AG10803 (cell line): ENCODE measurements at regions not wholly inside any gene's neighbourhood (a gene's known extent, or its start where the extent isn't known, plus 50 kb on each side); places are given as distances from the start of the nearest gene placed in this dataset.
A peak's percentile ranks its signal among the peaks of the same experiment; 100 is the strongest.

ENCODE experiments used
- DNase-seq: peaks from one replicate; pipeline ENCODE4 v3.0.0; 2010; ENCODE audit warnings: low read depth
- H3K4me3 ChIP-seq: 2 replicates; pipeline ENCODE4 v1.5.1; 2011; ENCODE audit warnings: mild to moderate bottlenecking, low read length, control low read depth
- CTCF ChIP-seq: conservative IDR thresholded peaks from 2 replicates; pipeline ENCODE4 v1.5.1; 2011; ENCODE audit warnings: mild to moderate bottlenecking, low read length, control low read depth, inconsistent platforms

- no peak for TF ChIP-seq CTCF
- DNase-seq, result no peak
- H3K4me3 ChIP-seq, result no peak overlapping the region
Measured at GRCh38 chrX:131626681-131627296, 82.9 kb downstream of the OR13H1 start.

DNA sequence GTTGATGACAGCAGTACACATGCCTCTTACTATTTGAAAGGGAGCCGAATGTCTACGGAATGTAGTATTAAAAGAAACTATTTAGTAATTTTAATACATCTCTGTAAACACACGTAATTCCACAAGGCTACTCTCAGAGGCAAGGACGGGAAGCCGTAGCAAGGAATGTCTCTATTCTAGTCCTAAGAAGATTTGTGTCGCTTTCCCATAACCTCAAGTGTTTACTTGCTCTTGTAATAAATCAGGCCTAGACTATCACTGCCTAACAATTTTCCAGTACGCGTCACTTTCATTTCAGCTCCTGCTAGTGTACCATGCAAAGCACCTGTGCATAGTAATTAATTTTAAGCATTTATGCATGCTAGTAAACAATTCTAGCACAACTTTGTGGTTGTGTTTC, 86.7 kb downstream of the OR13H1 start:
- TF ChIP-seq CTCF, result no peak
- DNase-seq, result no peak

GRCh38 chrX:131633285-131633917, 89.5 kb downstream of the OR13H1 start:
- H3K4me3 ChIP-seq, result no peak overlapping the region
- TF ChIP-seq CTCF, result peak; percentile 78
- DNase-seq, result peak; percentile 43

More for the DNA sequence above, 86.7 kb downstream of the OR13H1 start:
- no peak overlapping the region for H3K4me3 ChIP-seq

- TF ChIP-seq CTCF, result no peak
- no peak overlapping the region for H3K4me3 ChIP-seq
- DNase-seq, result no peak
Measured at GRCh38 chrX:131634900-131635299, 91.0 kb downstream of the OR13H1 start.

DNA sequence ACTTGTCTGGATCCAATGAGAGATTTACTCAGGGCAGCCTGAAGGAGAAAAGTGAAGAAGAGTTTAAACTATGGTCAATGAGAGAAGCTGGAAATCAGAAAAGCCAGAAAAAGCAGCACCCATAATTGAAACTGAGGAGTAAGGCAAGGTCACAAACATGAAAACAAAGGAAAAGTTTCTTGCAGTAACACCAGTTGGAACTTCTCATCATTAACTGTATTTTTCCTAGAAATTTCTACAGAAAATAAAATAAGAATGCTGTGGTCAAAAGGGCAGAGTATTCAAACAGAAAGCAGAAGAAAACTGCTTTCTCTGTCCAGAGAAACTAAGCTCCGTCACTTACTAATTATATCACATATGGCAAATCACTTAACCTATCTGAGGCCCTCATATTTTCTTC, 102.2 kb downstream of the OR13H1 start:
- DNase-seq, result no peak
- no peak overlapping the region for H3K4me3 ChIP-seq
- no peak for TF ChIP-seq CTCF

DNA sequence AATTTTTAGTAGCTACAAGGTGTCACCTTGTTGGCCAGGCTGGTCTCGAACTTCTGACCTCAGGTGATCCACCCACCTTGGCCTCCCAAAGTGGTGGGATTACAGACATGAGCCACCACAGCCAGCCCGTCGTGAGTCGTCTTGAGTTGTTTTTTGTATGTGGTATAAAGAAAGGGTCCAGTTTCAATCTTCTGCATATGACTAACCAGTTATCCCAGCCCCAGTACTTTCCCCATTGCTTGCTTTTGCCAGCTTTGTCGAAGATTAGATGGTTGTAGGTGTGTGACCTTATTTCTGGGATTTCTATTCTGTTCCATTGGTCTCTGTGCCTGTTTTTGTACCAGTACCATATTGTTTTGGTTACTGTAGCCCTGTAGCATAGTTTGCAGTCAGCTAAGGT, 105.9 kb downstream of the OR13H1 start:
- TF ChIP-seq CTCF, result no peak
- no peak for DNase-seq

More for the DNA sequence above, 105.9 kb downstream of the OR13H1 start:
- H3K4me3 ChIP-seq, result no peak overlapping the region
